IPS-NIHi11 (cell line): ENCODE measurements at regions not wholly inside any gene's neighbourhood (a gene's known extent, or its start where the extent isn't known, plus 50 kb on each side); places are given as distances from the start of the nearest gene placed in this dataset.
"Not testable (repeated sequence)": the region's sequence is repeated elsewhere in the genome, so short reads cannot be mapped to it uniquely, and the experiment has no call there.

ENCODE experiments used
- DNase-seq: peaks from one replicate; pipeline ENCODE4 v3.0.0; 2012; ENCODE audit warnings: mixed read lengths, low spot score

DNA sequence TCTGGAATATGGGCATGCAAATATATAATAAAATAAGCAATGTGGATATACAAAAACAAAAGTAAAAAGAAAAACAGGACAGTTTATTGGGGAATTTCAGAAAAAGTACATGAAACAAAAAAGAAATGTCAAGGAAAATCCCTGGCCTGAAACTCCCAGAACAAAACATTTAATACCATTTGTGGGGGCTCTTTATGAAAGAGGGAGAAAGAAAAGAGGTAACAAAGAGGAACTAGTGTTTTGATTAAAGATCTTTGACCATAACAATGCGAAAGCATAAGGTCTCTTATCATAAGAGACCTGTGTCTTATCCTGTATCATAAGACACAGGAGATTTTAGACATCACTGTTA, 88.6 kb upstream of the ARID1B start:
- no peak for DNase-seq

DNA sequence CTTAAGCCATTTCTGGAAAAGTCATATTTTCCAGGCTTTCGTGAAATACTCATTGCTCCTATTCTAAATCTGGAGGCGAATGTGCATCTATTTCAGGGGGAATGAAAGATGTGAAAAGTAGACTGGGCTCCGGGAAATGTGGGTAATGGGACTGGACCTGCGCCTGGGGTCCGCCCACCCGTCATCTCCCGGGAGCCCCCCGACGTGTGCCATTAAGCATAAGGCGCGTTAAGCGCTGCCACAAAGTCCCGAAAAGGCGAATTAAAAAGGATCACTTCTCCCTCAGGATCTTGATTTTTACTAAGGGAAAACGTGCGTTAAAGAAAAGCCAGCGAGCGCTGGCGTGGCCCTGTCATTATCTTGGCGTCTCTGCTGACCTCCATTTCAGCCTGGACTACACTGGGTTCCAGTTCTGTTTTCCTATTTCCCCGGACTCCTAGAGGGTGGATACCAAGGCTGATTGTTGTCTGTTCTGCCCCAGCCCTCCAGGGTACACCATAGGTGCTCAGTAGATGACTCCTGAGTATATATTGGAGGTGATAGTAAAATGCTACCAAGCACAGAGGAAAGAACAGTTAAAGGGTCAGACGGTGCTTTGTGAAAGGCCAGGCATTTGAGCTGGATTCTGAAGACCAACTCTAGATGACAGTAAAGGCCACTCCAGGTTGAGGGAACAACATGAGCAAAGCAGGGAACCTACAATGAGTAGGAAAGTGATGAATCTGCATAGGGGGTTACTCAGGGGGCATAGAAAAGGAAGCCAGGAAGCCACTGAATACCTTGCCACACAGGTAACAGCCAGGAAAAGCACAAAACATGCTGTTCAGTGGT, 89.2 kb upstream of the ARID1B start:
- DNase-seq, result peak; percentile 51

DNA sequence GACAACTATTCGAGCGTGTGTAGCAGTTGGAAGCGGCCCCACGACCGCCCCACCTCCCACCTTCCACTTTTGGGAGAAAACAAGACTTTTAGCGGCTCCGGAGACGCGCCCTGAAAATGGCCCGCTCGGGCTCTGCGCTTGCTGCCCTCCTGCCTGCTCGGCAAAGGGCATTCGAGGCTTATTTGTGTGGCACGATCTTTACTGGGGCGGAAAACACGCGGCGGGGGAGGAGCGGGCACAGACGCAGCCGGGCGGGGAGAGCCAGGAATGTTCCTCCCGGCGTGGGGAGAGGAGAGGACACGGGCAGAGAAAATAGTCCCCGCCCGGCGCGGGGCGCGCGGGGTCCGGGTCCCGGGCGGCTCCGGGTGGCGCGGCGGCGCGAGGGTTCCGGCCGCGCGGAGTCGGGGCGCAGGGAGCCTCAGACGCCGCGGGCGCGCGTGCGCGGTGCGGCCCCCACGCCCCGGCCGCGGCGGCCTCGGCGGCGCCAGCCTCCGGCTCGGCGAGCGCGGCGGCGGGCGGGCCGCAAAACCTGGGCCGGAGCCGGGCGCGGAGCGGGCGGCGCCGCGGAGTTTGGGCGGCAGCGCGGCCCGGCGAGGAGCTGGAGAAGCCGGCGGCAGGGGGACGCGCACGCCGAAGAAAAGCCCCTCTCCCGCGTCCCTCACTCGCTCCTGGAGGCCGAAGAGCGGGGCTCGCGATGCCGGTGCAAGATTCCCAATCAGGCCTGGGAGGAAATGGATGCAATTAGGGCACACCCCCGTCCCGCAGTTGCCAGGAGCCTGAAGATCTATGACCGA, 90.0 kb upstream of the ARID1B start:
- DNase-seq, result peak; percentile 94

DNA sequence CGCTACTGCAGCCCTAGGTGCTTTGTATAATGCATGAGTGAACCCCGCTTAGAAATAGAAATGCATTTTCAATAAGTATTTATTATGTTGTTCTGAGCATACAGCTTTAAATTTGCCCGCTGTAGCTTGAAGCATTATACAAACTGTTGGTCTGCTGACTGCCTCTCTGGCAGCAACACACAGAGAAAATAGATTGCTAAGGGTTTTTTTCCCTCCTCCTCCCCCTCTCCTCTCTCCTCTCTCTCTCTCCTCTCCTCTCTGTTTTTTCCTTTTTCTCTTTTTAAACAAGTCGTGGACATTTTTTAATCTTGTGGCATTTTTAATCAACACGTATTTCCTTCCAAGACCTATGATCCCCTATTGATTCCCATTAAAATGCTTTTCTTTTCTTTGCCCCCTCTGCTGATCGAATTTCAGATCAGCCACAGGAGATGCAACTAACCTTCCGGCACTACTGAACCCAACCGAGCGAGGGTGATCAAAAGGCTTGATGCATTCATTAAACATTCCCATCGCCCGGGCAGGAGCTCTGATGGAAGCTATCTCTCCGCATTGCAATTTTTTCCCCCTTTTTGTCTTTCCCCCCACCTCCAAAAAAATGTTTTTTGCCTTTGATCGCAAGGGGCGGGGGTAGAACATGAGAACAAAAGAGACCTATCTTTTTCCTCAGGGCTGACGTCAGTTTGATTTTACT, 90.7 kb upstream of the ARID1B start:
- peak; percentile 61 for DNase-seq

DNA sequence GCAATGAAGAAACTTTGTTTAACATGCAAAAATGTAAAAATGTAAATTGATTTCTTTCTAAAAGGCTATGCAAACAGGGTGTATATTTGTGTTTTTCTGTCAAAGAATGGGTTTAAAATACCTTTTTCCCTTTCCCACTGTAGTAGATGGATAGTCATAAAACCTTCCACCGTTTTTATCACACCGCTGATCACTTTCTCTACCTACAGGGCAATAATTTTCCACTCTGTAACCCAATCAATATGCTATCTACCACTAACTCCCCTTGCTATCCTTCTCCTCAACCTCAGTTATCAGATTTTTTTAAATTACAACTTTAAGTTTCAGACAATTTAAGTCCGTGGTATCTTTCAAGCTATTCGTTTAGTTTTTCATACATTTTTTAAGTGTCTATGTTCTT, 91.4 kb upstream of the ARID1B start:
- DNase-seq, result no peak

DNA sequence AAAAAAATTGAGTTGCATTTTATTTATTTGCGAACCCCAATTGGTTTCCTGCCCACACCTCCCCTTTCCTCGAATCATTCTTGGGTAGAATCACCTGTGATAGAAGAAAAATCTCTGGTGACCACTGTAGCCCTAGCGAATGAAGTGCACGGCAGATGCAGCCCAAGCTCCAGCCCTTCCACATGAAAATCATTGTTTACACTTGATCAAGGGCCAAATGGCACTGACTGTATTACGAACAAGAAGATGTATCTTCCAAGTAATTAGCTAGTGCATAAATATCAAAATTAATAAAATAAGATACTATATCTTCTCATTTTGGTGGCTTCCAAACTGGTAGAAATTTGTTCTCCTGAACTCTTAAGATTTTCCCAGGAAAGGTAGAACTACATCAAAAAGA, 93.4 kb upstream of the ARID1B start:
- DNase-seq, result no peak

DNA sequence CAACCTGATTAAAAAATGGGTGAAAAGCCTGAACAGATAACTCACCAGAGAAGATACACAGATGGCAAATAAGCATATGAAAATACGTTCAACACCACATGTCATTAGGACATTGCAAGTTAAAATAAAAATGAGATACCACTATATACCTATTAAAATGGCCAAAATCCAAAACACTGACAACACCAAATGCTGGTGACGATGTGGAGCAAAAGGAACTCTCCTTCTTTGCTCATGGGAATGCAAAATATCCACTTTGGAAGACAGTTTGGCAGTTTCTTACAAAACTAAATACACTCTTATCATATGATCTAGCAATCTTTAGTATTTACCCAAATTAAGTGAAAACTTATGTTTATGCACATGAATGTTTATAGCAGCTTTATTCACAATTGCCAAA, 100.5 kb upstream of the ARID1B start:
- DNase-seq, result no peak

DNA sequence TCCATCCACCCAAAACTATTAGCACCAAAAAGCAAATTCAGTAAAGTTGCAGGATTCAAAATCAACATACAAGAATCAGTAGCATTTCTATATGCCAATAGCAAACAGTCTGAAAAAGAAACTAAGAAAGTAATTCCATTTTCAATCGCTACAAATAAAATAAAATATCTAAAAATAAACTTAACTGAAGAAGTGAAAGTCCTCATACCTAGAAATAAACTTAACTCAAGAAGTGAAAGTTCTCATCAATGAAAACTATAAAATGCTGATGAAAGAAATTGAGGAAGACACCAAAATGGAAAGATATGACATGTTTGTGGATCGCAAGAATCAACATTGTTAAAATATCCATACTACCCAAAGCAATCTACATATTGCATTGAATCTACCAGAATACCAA, 103.0 kb upstream of the ARID1B start:
- no peak for DNase-seq

DNA sequence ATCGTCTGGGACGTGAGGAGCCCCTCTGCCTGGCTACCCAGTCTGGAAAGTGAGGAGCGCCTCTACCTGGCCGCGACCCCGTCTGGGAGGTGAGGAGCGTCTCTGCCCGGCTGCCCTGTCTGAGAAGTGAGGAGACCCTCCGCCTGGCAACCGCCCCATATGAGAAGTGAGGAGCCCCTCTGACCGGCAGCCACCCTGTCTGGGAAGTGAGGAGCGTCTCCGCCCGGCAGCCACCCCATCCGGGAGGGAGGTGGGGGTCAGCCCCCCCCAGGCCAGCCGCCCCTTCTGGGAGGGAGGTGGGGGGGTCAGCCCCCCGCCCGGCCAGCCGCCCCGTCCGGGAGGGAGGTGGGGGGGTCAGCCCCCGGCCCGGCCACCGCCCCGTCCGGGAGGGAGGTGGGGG, 107.1 kb upstream of the ARID1B start:
- not testable (repeated sequence) for DNase-seq

DNA sequence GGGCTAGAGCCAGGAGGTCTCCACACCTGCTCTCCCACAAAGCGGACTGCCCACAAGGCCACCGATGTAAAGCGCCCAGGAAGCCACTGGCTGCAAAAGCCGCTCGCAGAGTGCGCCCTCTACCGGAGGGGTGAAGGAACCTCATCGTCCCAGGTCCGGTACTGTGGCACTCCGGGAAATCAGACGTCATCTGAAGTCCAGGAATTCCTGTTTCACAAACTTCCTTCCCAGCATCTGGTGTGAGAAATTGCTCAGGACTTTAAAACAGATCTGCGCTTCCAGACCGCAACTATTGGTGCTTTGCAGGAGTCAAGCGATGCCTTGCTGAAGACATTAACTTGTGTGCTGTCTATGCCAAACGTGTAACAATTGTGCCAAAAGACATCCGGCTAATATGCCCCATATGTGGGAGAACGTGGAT, 115.1 kb upstream of the ARID1B start:
- DNase-seq, result peak; percentile 70

DNA sequence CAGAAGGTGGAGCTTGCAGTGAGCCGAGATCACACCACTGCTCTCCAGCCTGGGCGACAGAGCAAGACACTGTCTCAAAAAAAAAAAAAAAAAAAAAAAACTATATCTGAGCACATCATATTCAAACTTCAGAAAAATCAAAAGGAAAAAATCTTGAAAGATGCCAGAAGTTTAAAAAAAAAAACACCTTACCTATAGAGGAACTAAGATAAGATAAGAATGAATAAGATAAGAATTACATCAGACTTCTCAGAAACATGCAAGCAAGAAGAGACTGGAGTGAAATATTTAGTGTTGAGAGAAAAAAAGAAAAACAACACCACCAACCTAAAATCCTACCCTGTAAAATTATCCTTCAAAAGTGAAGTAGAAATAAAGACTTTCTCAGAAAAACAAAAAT, 116.8 kb upstream of the ARID1B start:
- DNase-seq, result no peak

DNA sequence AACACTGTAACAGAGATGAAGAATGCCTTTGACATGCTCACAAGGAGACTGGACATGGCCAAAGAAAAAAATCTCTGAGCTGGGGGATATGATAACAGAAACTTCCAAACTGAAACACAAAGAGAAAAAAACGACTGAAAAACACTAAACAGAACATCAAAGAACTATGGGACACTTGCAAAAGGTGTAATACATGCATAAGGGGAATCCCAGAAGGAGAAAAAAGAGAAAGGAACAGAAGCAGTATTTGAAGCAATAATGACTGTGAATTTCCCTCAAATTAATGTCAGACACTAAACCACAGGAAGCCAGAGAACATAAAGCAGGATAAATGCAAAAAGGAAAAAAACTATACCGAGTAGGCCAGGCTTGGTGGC, 117.4 kb upstream of the ARID1B start:
- DNase-seq, result no peak

DNA sequence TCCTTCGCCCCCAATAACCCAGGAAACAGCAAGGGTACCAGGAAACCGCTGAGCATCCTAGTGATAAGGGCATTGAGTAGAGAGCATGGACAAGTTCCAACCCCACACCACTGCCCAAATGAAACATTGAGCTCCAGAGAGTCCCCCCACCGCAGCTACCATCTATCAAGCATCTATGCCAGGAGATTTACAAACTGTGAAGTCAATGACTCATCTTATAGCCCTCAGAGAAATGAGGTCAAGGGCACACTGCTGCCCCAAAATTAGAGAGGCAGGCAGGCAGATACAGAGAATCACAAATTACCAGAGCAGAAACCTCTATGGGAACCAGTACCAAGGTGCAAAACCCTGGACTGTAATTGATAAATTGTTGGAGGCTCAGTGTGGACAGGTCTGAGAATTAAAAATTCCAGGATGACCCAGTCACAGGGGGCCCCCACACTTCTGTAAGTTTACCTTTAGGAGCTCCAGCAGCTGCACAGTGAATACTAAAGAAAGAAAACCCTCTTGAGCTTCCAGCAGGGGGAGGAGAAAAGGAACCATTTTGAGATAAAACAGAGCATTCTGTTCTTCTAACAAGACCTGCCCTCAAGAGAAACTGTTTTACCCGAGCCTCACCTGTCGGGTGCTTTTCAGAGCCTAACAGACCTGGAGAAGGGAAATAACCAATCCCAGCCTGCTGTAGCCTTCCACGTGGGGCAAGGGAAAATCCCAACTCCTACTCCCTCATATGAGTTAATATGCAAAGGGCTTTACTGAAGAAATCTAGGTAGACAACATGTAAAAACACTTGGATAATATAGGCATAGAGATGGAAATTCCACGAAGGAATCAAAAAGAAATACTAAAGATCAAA, 118.0 kb upstream of the ARID1B start:
- DNase-seq, result no peak

DNA sequence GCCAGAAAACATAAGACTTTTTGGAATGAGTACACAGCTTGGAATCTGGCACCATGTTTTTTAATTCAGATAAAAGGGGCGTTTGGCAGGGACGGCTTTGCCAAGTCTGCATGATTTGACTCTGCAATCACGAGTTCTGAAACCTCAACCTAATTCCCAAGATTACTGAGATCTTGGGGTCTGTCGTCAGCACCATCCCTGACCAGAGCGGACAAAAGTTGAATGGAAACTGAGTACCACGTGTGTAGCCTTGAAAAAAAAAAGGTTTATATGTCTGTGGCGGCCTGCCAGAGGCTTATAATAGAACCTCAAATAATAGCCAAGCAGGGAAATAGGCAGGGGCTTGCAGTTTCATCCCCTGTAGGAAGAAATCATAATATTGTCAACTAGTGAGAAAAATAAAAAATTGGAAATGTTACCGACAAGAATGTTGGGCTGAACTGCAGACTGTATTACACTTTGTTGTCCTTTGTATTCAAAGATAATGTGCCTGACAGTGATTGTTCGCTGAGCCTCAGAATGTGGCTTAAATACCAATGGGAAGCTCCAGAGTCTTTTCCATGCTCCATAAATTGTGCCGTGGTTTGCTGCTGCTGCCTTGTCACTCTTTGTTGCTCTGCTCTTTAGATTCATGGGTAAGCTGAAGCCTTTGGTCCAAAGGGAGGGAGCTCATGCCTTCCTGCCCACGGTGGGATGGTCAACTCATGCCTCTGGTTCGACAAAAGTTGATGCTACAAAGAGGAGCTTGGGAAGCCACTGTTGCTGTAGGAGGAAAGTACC, 118.8 kb upstream of the ARID1B start:
- DNase-seq, result no peak

DNA sequence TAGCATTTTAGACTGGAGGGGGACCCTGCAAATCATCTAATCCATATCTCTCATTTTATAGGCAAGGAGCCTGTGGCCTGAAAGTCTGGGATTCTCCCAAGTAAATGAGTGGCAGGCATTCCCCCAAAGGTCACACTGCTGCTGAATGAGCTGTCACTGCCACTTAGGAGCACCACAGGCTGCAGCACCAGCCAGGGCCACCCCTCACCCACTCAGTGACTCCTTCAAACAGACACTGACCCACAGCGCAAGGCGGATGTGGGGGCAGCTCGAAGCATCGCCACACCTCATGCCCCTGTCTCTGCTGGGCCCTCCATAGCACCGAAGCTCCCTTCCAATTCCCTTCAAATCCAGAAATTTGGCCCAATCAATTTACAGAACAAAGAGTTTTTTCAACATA, 119.9 kb upstream of the ARID1B start:
- DNase-seq, result no peak

DNA sequence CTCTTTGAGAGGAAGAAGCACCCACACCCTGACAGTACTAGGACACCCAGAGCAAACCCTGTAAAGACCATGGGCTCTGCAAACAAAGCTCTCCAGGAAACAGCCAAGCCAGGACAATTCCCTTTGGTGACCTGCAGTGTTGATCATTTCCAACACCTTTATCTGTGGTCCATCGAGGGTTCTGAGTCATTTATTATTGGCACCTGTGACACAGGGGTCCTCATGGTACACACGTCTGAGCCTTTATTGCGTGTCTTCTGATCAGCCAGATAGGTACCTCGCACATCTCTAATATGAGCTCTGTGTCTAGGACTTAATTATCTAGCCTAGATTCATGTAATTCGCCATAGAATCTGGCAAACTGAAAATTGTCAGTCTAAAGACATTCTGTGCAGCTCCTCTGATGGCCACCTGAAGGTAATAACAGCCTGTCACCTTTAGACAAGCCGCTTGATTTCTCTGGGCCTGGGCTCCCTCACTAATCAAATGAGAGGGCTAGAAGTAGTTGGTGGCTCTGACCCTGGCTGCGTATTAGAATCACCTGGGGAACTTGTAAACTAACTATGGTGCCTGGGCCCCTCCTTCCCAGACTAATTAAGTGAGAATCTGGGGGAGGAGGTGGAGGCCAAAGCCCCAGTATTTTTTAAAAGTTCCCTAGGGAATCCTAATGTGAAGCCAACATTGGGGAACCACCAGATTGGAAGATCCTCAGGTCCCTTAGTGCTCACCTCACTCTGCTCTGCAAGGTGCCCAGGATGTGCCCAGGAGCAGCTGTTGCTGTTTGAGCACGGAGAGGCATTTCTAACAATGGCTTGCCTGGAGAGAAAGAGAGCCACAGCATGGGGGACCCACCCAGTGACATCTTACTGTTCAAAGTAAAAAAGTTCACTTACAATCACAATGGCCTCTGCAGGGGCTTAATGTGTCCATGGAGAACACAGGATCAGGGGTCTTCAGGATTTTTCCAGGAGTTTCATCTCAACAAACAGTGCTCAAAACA, 122.0 kb upstream of the ARID1B start:
- DNase-seq, result peak; percentile 67

DNA sequence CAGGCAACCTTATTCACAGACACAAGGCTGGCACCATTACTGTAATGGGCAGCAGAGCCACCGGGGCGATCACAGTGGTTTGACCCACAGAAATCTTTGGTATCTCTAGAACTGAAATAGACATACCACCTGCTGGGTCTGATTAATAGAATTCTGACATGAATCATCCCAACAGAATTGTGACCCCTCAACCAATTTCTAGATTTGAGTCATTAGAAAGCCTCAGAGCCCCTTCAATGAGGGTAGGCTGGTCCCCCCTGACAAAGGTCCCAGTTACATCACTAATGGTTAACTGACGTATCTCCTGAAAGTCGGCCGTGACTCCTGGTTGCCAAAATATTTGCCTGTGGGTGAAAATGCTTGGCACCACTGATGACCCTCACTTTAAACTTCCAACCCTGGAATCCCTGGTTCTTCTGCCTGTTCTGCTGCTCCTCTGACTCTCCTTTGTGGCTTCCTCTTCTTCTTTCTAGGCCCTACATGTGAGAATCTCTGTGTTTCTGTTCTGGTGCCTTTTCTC, 124.9 kb upstream of the ARID1B start:
- no peak for DNase-seq

DNA sequence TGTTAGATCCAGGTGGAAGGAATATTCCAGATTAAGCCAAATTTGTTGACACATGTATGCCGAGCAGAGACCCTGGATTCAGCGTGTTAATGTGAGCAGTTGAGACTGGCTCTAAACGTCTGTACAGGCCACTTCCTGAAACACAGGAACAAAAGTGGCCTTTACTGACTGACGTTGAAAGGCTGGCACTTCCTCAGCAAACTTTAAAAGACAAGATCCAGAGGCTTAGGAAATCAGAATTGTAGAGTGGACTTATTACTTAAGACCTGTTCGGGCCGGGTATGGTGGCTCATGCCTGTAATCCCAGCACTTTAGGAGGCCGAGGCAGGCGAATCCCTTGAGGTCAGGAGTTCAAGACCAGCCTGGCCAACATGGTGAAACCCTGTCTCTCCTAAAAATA, 125.7 kb upstream of the ARID1B start:
- no peak for DNase-seq

DNA sequence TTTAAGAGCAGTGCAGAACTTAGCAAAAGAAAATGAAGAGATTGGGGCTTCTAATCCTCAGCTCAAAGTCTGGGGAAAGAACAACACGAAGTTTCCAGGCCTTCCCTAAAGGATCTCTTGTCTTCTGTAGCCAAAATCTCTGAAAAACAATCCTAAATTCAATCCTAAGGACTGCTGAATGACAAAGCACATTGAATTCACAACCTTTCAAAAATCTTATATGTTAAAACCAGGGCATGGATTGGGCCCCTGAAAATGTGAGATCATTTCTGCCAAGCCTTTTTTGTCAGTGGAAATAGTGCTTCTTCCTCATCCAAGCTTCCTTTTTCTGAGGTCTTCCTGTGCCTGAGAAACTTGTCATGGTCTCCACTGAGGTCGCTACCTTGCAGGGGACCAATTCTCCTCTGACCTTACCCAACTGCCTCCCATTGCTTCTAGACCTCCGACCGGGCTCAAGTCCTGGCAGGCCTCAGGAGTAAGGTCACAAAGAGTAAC, 126.2 kb upstream of the ARID1B start:
- no peak for DNase-seq

DNA sequence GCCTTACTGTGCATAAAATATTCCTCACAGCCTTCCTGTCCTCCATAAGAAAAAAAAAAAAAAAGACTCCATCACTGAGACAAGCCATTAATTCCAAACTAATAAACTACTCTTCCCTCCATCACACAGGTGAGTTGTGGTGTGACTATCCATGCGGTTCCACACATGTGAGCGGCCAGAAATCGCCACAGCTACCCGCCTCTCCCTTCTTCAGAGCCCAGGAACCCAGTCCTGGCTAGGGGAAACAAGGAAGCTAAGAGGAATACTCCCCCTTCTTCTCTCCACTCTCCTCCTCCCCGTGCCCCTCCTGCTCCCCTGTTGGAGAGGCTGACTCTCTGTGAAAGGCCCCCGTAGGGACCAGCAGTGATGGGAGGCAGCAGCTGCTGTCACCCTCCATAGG, 128.6 kb upstream of the ARID1B start:
- DNase-seq, result no peak
